ENCODE measurements at regions not wholly inside any gene's neighbourhood (a gene's known extent, or its start where the extent isn't known, plus 50 kb on each side); places are given as distances from the start of the nearest gene placed in this dataset.

DNA sequence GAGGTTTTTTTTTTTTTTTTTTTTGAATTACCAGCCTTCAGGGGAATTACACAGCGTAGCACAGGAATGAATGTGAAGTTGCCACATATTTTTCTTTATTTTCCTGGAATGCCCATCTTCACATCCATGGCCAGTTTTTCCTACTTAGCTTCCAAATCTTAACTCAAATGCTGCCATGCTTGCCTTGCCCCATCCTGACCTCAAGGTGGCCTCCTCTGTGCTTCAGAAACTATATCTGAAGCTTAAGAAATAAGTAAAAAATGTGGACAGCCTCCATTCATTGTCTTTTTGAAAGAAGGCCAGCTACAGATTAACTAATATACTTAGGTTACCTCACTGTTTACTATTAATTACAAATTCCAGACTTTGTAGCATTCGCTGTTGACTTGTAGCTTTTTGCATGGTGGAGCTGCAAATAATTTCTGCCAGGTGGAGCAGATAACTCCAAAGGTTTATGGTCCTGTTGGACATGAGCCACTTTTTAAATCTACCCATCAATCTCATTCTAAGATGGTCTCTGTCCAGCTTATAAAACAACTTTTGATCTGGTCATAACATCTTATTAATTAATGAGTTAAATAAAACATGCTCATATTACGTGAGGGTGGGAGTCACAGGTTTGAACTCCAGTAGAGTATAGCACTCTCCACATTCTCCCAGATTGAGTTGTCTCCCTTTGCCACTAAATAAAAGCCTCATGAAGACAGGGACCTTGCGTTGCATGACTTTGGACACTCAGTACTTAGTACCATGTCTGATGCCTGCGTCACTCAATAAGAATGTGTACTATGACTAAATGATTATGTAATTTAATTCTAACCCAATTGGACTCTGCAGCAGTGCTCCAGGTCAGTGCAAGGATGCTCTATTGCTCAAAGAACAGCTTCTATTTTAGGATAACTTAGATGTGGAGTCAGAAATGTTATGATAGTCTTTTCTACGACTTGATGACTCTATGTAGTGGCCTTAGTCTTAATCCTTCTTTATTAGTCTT, 678.6 kb upstream of the CITED2 start:
- Histone ChIP-seq H3K79me2 (ENCODE audit: insufficient read depth, low read length) (no peaks in the 10 kb centered on the region), H3K36me3 (ENCODE audit: insufficient read depth, low read length) (no peaks in the 10 kb centered on the region), H4K20me1 (ENCODE audit: insufficient read depth, low read length) (no peaks in the 10 kb centered on the region), H3K9me3 (ENCODE audit: low read depth, low read length) (no peaks in the 10 kb centered on the region), H3K27me3 (ENCODE audit: insufficient read depth, low read length) (no peaks in the 10 kb centered on the region), H3K4me2 (ENCODE audit: insufficient read depth, low read length) (no peak overlapping the region), H3K4me3 (ENCODE audit: insufficient read depth, low read length) (no peak overlapping the region), H3K4me1 (ENCODE audit: insufficient read depth, low read length) (peaks cover 35% of the 10 kb centered on the region), H3K27ac (ENCODE audit: low read depth, low read length) (peak overlapping the region; percentile 95), H2AFZ (ENCODE audit: low read length) (no peak overlapping the region)
- peak; percentile 55 for DNase-seq (ENCODE audit: insufficient read length, low spot score, missing footprints)
- TF ChIP-seq, protein P1, sequence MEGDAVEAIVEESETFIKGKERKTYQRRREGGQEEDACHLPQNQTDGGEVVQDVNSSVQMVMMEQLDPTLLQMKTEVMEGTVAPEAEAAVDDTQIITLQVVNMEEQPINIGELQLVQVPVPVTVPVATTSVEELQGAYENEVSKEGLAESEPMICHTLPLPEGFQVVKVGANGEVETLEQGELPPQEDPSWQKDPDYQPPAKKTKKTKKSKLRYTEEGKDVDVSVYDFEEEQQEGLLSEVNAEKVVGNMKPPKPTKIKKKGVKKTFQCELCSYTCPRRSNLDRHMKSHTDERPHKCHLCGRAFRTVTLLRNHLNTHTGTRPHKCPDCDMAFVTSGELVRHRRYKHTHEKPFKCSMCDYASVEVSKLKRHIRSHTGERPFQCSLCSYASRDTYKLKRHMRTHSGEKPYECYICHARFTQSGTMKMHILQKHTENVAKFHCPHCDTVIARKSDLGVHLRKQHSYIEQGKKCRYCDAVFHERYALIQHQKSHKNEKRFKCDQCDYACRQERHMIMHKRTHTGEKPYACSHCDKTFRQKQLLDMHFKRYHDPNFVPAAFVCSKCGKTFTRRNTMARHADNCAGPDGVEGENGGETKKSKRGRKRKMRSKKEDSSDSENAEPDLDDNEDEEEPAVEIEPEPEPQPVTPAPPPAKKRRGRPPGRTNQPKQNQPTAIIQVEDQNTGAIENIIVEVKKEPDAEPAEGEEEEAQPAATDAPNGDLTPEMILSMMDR (IDR thresholded peaks at IDR 0.05; ENCODE audit: extremely low read depth, low read depth, low read length), result peak; percentile 52

DNA sequence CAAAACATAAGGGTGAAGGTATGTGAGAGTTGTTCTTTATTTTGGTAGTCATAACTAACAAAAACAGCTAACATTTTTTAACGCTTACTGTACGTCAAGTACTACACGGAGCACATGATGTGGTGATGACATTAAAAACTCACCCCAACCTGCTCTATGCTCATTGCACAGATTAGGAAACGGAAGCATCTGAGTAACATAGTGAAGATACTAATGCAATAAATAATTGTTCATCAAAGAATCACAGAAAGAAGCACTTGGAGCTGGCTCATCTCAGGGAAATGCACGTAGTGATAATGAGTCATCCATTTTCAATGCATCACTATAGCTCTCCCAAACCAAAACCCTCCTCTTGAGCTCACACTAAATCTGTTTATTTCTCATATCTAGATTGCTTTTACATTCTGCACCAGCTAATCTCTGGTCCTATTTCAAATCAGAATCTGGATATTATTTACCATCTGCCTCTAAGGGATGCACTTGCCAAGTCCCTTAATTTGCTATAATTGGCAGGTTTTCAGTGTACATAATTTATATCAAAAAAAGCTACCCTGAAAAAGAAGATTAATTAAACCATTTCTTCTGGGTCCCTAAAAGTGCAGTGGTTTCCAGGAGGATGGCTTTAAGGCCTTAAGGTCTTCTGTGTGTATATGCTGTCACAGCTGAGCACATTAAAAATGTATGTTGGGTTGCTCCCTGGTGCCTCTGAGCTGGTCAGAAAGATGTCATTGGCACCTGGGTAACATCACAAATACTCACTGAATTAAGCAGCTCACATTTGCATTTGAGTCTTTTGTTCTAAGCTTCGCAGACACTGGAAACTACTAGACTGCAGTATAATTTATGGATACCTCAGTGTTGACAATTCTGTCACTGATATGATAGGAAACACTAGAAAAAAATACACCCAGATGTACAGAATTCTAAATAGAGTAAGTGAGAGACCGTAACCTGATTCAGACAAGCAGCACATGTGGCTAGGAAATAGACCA, 677.4 kb upstream of the CITED2 start:
- Histone ChIP-seq H3K4me3 (ENCODE audit: insufficient read depth, low read length) (no peak overlapping the region), H3K27ac (ENCODE audit: low read depth, low read length) (peak overlapping the region; percentile 95), H3K27me3 (ENCODE audit: insufficient read depth, low read length) (no peaks in the 10 kb centered on the region), H3K4me1 (ENCODE audit: insufficient read depth, low read length) (peaks cover 35% of the 10 kb centered on the region), H3K9me3 (ENCODE audit: low read depth, low read length) (no peaks in the 10 kb centered on the region), H4K20me1 (ENCODE audit: insufficient read depth, low read length) (no peaks in the 10 kb centered on the region), H2AFZ (ENCODE audit: low read length) (no peak overlapping the region), H3K79me2 (ENCODE audit: insufficient read depth, low read length) (no peaks in the 10 kb centered on the region), H3K4me2 (ENCODE audit: insufficient read depth, low read length) (peak overlapping the region; percentile 10), H3K36me3 (ENCODE audit: insufficient read depth, low read length) (no peaks in the 10 kb centered on the region)
- DNase-seq (ENCODE audit: insufficient read length, low spot score, missing footprints), result peak; percentile 34
- TF ChIP-seq, protein P1 (IDR thresholded peaks at IDR 0.05; ENCODE audit: extremely low read depth, low read depth, low read length), result no peak

DNA sequence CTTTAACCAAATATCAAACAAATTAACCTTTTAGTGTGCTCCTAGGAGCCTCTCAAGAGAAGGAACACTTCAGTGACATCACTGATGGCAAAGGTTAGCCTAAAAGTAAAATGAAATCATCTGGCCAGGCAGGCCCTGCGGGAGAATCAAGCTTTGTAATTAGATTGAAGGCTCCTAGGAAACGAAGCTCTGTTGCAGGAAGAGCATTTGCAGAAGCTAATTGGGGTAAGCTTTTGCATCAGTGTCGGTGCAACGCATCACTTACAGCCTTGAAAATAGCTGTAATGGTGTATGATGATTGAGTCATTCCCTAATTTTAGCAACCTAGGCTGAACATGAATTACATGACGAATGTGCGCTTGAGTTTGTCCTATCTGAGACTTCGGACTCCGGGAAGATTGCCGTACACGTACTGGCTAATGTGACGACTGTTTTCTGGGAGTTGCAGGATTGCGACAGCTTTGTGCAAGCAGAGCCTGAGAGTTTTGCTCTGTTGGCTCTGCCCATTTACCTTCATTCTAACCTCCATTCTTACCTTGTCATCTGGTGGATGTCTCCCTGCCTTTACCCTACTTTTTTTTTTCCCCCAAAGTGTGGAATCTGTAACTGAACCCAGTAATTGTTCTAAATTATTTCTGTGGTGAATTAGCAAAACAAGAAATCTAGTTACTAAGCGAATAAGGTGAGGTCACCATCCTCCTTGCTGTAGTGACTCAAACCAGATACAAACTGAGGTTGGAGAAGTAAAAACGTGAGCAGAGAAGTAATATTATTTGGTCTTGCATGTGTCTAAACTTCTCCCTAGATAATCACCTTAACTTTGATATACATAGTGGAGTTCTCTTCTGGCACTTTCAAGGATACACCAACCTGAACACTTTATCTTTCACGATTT, 675.9 kb upstream of the CITED2 start:
- H3K27ac ChIP-seq (ENCODE audit: low read depth, low read length), result peak overlapping the region; percentile 95
- H3K27me3 ChIP-seq (ENCODE audit: insufficient read depth, low read length), result no peaks in the 10 kb centered on the region
- no peak overlapping the region for H3K4me2 ChIP-seq (ENCODE audit: insufficient read depth, low read length)

More for the DNA sequence above, 675.9 kb upstream of the CITED2 start:
- Histone ChIP-seq H3K79me2 (ENCODE audit: insufficient read depth, low read length) (no peaks in the 10 kb centered on the region), H3K4me3 (ENCODE audit: insufficient read depth, low read length) (no peak overlapping the region), H2AFZ (ENCODE audit: low read length) (no peak overlapping the region), H3K9me3 (ENCODE audit: low read depth, low read length) (no peaks in the 10 kb centered on the region), H3K4me1 (ENCODE audit: insufficient read depth, low read length) (peaks cover 35% of the 10 kb centered on the region), H4K20me1 (ENCODE audit: insufficient read depth, low read length) (no peaks in the 10 kb centered on the region), H3K36me3 (ENCODE audit: insufficient read depth, low read length) (no peaks in the 10 kb centered on the region)
- no peak for DNase-seq (ENCODE audit: insufficient read length, low spot score, missing footprints)
- TF ChIP-seq, protein P1 (IDR thresholded peaks at IDR 0.05; ENCODE audit: extremely low read depth, low read depth, low read length), result no peak
